ENCODE measurements at regions not wholly inside any gene's neighbourhood (a gene's known extent, or its start where the extent isn't known, plus 50 kb on each side); places are given as distances from the start of the nearest gene placed in this dataset.

DNA sequence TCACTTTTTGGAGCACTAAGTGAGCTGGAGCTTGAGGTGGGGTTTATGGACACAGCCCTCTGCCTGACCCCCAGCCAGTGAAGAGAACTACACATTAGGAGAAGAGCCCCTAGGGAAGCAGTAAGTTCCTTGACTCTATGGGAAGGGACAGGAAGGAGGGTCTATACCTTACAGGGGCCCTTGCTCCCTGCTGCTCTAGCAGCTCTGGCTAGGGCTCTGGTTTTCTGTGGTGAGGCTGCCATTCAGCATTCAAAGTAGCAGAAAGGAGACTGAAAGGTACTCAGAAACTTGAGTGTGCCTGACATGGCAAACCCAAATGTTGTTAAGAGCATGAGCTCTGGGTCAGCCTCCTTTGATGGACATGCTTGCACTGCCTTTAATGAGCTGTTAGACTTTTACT is 144.0 kb upstream of the KIT start:
- POLR2A ChIA-PET (ENCODE audit: unreplicated experiment) = no interaction called here

More for the DNA sequence above, 144.0 kb upstream of the KIT start:
- H2AK5ac ChIP-seq (ENCODE audit: low read depth, low read length) = no peak overlapping the region
- H4K91ac ChIP-seq (ENCODE audit: insufficient read depth, low read depth, low read length) = no peak overlapping the region
- intact Hi-C loops (cut with micrococcal nuclease) (no loop called here), dilution Hi-C loops (cut with HindIII; ENCODE audit: low sequenced_read_pairs, unreplicated experiment) (no loop called here), in situ Hi-C loops (cut with MboI; ENCODE audit: low sequenced_read_pairs) (no loop called here)
- DNase-seq (no peak), ATAC-seq (ENCODE audit: low read depth) (no peak)
- H2BK120ac ChIP-seq (ENCODE audit: low read depth, low read length) = peak overlapping the region; percentile 73
- H3K79me1 ChIP-seq (ENCODE audit: low read depth in 1 of 2, low read length in 2 of 2) = no peaks in the 10 kb centered on the region
- peak overlapping the region; percentile 59 for H3K4ac ChIP-seq (ENCODE audit: low read depth, low read length)
- peak overlapping the region; percentile 6 for H2BK5ac ChIP-seq (ENCODE audit: low read depth, low read length, poor library complexity, severe bottlenecking)
- TF ChIP-seq RFX5 (IDR thresholded peaks at IDR 0.05; ENCODE audit: low read depth, low read length) (no peak), CHD1 (IDR thresholded peaks at IDR 0.05; ENCODE audit: low read depth, low read length) (no peak), BHLHE40 (IDR thresholded peaks at IDR 0.05; ENCODE audit: low read depth, low read length) (no peak)
- H3K4me3 ChIP-seq (ENCODE audit: insufficient read depth, low read depth, low read length) = no peak overlapping the region
- no peaks in the 10 kb centered on the region for H3K36me3 ChIP-seq (ENCODE audit: control insufficient read depth, insufficient read depth, low read length)
- H2AFZ ChIP-seq (replicated peaks; ENCODE audit: low read length, poor library complexity) = peak overlapping the region; percentile 28
- no peak overlapping the region for H3K56ac ChIP-seq (ENCODE audit: extremely low read depth, insufficient read depth, low read length)
- BruUV-seq (replicated peaks) = no TSS peak
- no peaks in the 10 kb centered on the region for H3K9me3 ChIP-seq (ENCODE audit: control insufficient read depth, insufficient read depth, low read length)
- no peak overlapping the region for H3K9ac ChIP-seq (ENCODE audit: low read depth, low read length)
- no peak overlapping the region for H4K5ac ChIP-seq (ENCODE audit: low read depth, low read length)
- peak overlapping the region in 1 of 2 experiments; percentile 55; a peak in 2 of 4 replicates for H4K8ac ChIP-seq (ENCODE audit: low read depth in 2 of 2, low read length in 2 of 2)
- no peaks in the 10 kb centered on the region; the same call in 1 of the 2 replicates for H3K9me1 ChIP-seq (ENCODE audit: insufficient read depth, low read length)
- peak overlapping the region; percentile 30; the same call in 1 of the 2 replicates for H3K23ac ChIP-seq (ENCODE audit: low read depth, low read length)
- 0 out of 2 replicates have a peak overlapping the region, but pooled peaks have one; percentile 34 for H3K14ac ChIP-seq (replicated peaks; ENCODE audit: low read depth, low read length)
- CTCF ChIA-PET = no interaction called here
- peak overlapping the region; percentile 2 for H2AK9ac ChIP-seq (replicated peaks; ENCODE audit: low read depth, low read length, poor library complexity)
- H2BK20ac ChIP-seq (ENCODE audit: low read depth, low read length) = peak overlapping the region; percentile 90
- peak overlapping the region; percentile 26 for H3K27ac ChIP-seq (ENCODE audit: insufficient read depth, low read length)
- 0 out of 2 replicates have a peak overlapping the region, but pooled peaks have one; percentile 1 for H3K18ac ChIP-seq (ENCODE audit: low read depth, low read length)
- no peak overlapping the region for H3K4me2 ChIP-seq (ENCODE audit: low read depth, low read length)
- H4K20me1 ChIP-seq (ENCODE audit: insufficient read depth, low read length) = no peaks in the 10 kb centered on the region
- peak overlapping the region; percentile 39; the same call in 1 of the 3 replicates for H2BK15ac ChIP-seq (ENCODE audit: low read depth, low read length)
- H3K27me3 ChIP-seq (ENCODE audit: control insufficient read depth, insufficient read depth, low read length) = no peaks in the 10 kb centered on the region
- peaks cover 8% of the 10 kb centered on the region for H3K4me1 ChIP-seq (ENCODE audit: control insufficient read depth, insufficient read depth, low read length)

All from IMR-90 (cell line).